IPS-20b (cell line): ENCODE measurements at regions not wholly inside any gene's neighbourhood (a gene's known extent, or its start where the extent isn't known, plus 50 kb on each side); places are given as distances from the start of the nearest gene placed in this dataset.
"Not testable (repeated sequence)": the region's sequence is repeated elsewhere in the genome, so short reads cannot be mapped to it uniquely, and the experiment has no call there.

Experiments used
- H3K27ac ChIP-seq: one replicate; pipeline ENCODE4 v1.5.1; 2013; ENCODE audit warnings: low read length
- H3K27me3 ChIP-seq: 2 replicates; pipeline ENCODE4 v1.6.1; 2013; ENCODE audit warnings: mild to moderate bottlenecking, low read length, inconsistent platforms; ENCODE audit not compliant: insufficient read depth
- H3K36me3 ChIP-seq: 2 replicates; pipeline ENCODE4 v1.6.1; 2013; ENCODE audit warnings: low read depth, mild to moderate bottlenecking, inconsistent platforms, low read length, moderate library complexity; ENCODE audit not compliant: insufficient read depth
- H3K4me1 ChIP-seq: 2 replicates; pipeline ENCODE4 v1.6.1; 2013; ENCODE audit warnings: mild to moderate bottlenecking, control low read depth, inconsistent platforms, low read length, moderate library complexity; ENCODE audit not compliant: insufficient read depth
- H3K4me3 ChIP-seq: 2 replicates; pipeline ENCODE4 v1.5.1; 2013; ENCODE audit warnings: mild to moderate bottlenecking, low read length, inconsistent platforms
- H3K9ac ChIP-seq: 2 replicates; pipeline ENCODE4 v1.6.1; 2013; ENCODE audit warnings: low read depth, mild to moderate bottlenecking, inconsistent platforms, low read length, moderate library complexity
- H3K9me3 ChIP-seq: 2 replicates; pipeline ENCODE4 v1.6.1; 2013; ENCODE audit warnings: mild to moderate bottlenecking, low read depth, low read length, inconsistent platforms; ENCODE audit not compliant: insufficient read depth

GRCh38 chr10:109062371-109062770 lies 860.9 kb downstream of the XPNPEP1 start:
- Histone ChIP-seq H3K27me3 (no peaks in the 10 kb centered on the region), H3K4me3 (no peak overlapping the region), H3K27ac (no peak overlapping the region), H3K9ac (no peak overlapping the region), H3K36me3 (no peaks in the 10 kb centered on the region), H3K4me1 (no peaks in the 10 kb centered on the region), H3K9me3 (no peaks in the 10 kb centered on the region)

- Histone ChIP-seq H3K4me3 (no peak overlapping the region), H3K9ac (no peak overlapping the region), H3K27me3 (no peaks in the 10 kb centered on the region), H3K36me3 (no peaks in the 10 kb centered on the region), H3K9me3 (no peaks in the 10 kb centered on the region), H3K27ac (no peak overlapping the region), H3K4me1 (no peaks in the 10 kb centered on the region)
Observed at GRCh38 chr10:109055243-109055642, 868.1 kb downstream of the XPNPEP1 start.

GRCh38 chr10:109047856-109048255 lies 875.5 kb downstream of the XPNPEP1 start:
- H3K4me3 ChIP-seq = no peak overlapping the region
- no peaks in the 10 kb centered on the region for H3K36me3 ChIP-seq
- no peaks in the 10 kb centered on the region for H3K9me3 ChIP-seq
- no peak overlapping the region for H3K9ac ChIP-seq
- H3K4me1 ChIP-seq = no peaks in the 10 kb centered on the region
- H3K27ac ChIP-seq = no peak overlapping the region
- no peaks in the 10 kb centered on the region for H3K27me3 ChIP-seq

GRCh38 chr10:109046427-109046826 lies 876.9 kb downstream of the XPNPEP1 start:
- H3K27ac ChIP-seq, H3K36me3 ChIP-seq, H3K27me3 ChIP-seq, H3K9ac ChIP-seq, H3K9me3 ChIP-seq, H3K4me3 ChIP-seq, H3K4me1 ChIP-seq: not testable (repeated sequence)

- Histone ChIP-seq H3K27me3 (no peaks in the 10 kb centered on the region), H3K9ac (no peak overlapping the region), H3K27ac (no peak overlapping the region), H3K4me1 (0 out of 2 replicates have a peak, but pooled peaks cover 3% of the 10 kb centered on the region), H3K9me3 (no peaks in the 10 kb centered on the region; the same call in 1 of the 2 replicates), H3K4me3 (no peak overlapping the region), H3K36me3 (no peaks in the 10 kb centered on the region)
Observed at GRCh38 chr10:109040622-109041021, 882.7 kb downstream of the XPNPEP1 start.

GRCh38 chr10:109037978-109038377 lies 885.3 kb downstream of the XPNPEP1 start:
- Histone ChIP-seq H3K9ac (no peak overlapping the region), H3K9me3 (no peaks in the 10 kb centered on the region; the same call in 1 of the 2 replicates), H3K27ac (no peak overlapping the region)

GRCh38 chr10:109030581-109031210 lies 892.6 kb downstream of the XPNPEP1 start:
- Histone ChIP-seq H3K9me3 (no peaks in the 10 kb centered on the region), H3K27me3 (no peaks in the 10 kb centered on the region), H3K4me3 (no peak overlapping the region), H3K27ac (no peak overlapping the region), H3K36me3 (no peaks in the 10 kb centered on the region), H3K4me1 (no peaks in the 10 kb centered on the region), H3K9ac (no peak overlapping the region)

More at GRCh38 chr10:109037978-109038377, 885.3 kb downstream of the XPNPEP1 start:
- Histone ChIP-seq H3K4me1 (0 out of 2 replicates have a peak, but pooled peaks cover 3% of the 10 kb centered on the region), H3K4me3 (no peak overlapping the region), H3K27me3 (no peaks in the 10 kb centered on the region), H3K36me3 (no peaks in the 10 kb centered on the region)

- no peak overlapping the region for H3K4me3 ChIP-seq
- no peak overlapping the region for H3K27ac ChIP-seq
- no peak overlapping the region for H3K9ac ChIP-seq
- no peaks in the 10 kb centered on the region for H3K9me3 ChIP-seq
- no peaks in the 10 kb centered on the region for H3K36me3 ChIP-seq
- no peaks in the 10 kb centered on the region for H3K4me1 ChIP-seq
- H3K27me3 ChIP-seq = no peaks in the 10 kb centered on the region
Observed at GRCh38 chr10:109029870-109030269, 893.4 kb downstream of the XPNPEP1 start.

GRCh38 chr10:109027534-109028185 lies 895.7 kb downstream of the XPNPEP1 start:
- Histone ChIP-seq H3K9me3 (no peaks in the 10 kb centered on the region), H3K27me3 (no peaks in the 10 kb centered on the region), H3K9ac (no peak overlapping the region), H3K4me3 (no peak overlapping the region), H3K4me1 (no peaks in the 10 kb centered on the region), H3K36me3 (no peaks in the 10 kb centered on the region), H3K27ac (no peak overlapping the region)

- no peak overlapping the region for H3K9ac ChIP-seq
- no peaks in the 10 kb centered on the region for H3K27me3 ChIP-seq
- no peaks in the 10 kb centered on the region for H3K4me1 ChIP-seq
Observed at GRCh38 chr10:109025172-109025571, 898.1 kb downstream of the XPNPEP1 start.

GRCh38 chr10:109022417-109023049 lies 900.8 kb downstream of the XPNPEP1 start:
- Histone ChIP-seq H3K9me3 (no peaks in the 10 kb centered on the region), H3K4me3 (no peak overlapping the region), H3K9ac (no peak overlapping the region), H3K4me1 (no peaks in the 10 kb centered on the region), H3K27ac (no peak overlapping the region), H3K36me3 (no peaks in the 10 kb centered on the region), H3K27me3 (no peaks in the 10 kb centered on the region)

More at GRCh38 chr10:109025172-109025571, 898.1 kb downstream of the XPNPEP1 start:
- Histone ChIP-seq H3K9me3 (no peaks in the 10 kb centered on the region), H3K27ac (no peak overlapping the region), H3K36me3 (no peaks in the 10 kb centered on the region), H3K4me3 (no peak overlapping the region)

GRCh38 chr10:109019001-109019424 lies 904.3 kb downstream of the XPNPEP1 start:
- Histone ChIP-seq H3K36me3 (no peaks in the 10 kb centered on the region), H3K9ac (no peak overlapping the region), H3K9me3 (no peaks in the 10 kb centered on the region), H3K4me3 (no peak overlapping the region), H3K4me1 (no peaks in the 10 kb centered on the region), H3K27ac (no peak overlapping the region), H3K27me3 (no peaks in the 10 kb centered on the region)
